ENCODE measurements at regions not wholly inside any gene's neighbourhood (a gene's known extent, or its start where the extent isn't known, plus 50 kb on each side); places are given as distances from the start of the nearest gene placed in this dataset.

- Histone ChIP-seq H3K4me1 (ENCODE audit: low read depth) (no peaks in the 10 kb centered on the region), H3K4me3 (no peak overlapping the region), H3K27me3 (no peaks in the 10 kb centered on the region), H3K9me3 (ENCODE audit: low read depth) (no peaks in the 10 kb centered on the region), H3K36me3 (no peaks in the 10 kb centered on the region), H3K27ac (no peak overlapping the region)
- no peak for TF ChIP-seq CTCF (IDR thresholded peaks at IDR 0.05; ENCODE audit: low read depth, low read length)
- DNase-seq (ENCODE audit: low read depth in 1 of 2, low spot score in 1 of 2): no peak
Measured at GRCh38 chr17:31731118-31731517, 127.9 kb downstream of the COPRS start.

- Histone ChIP-seq H3K9me3 (ENCODE audit: low read depth) (no peaks in the 10 kb centered on the region), H3K4me1 (ENCODE audit: low read depth) (no peaks in the 10 kb centered on the region), H3K27ac (no peak overlapping the region), H3K4me3 (no peak overlapping the region), H3K27me3 (no peaks in the 10 kb centered on the region), H3K36me3 (no peaks in the 10 kb centered on the region)
- TF ChIP-seq CTCF (IDR thresholded peaks at IDR 0.05; ENCODE audit: low read depth, low read length): no peak
- DNase-seq (ENCODE audit: low read depth in 1 of 2, low spot score in 1 of 2): no peak
Measured at GRCh38 chr17:31726980-31727427, 132.0 kb downstream of the COPRS start.

- TF ChIP-seq CTCF (IDR thresholded peaks at IDR 0.05; ENCODE audit: low read depth, low read length): no peak
- Histone ChIP-seq H3K9me3 (ENCODE audit: low read depth) (no peaks in the 10 kb centered on the region), H3K4me3 (no peak overlapping the region), H3K27me3 (no peaks in the 10 kb centered on the region), H3K4me1 (ENCODE audit: low read depth) (no peaks in the 10 kb centered on the region), H3K27ac (no peak overlapping the region), H3K36me3 (no peaks in the 10 kb centered on the region)
- DNase-seq (ENCODE audit: low read depth in 1 of 2, low spot score in 1 of 2): peak in 1 of 2 donors; percentile 50
Measured at GRCh38 chr17:31724619-31725018, 134.4 kb downstream of the COPRS start.

GRCh38 chr17:31724026-31724425, 135.0 kb downstream of the COPRS start:
- Histone ChIP-seq H3K27me3 (no peaks in the 10 kb centered on the region), H3K27ac (no peak overlapping the region), H3K4me1 (ENCODE audit: low read depth) (no peaks in the 10 kb centered on the region), H3K36me3 (no peaks in the 10 kb centered on the region), H3K4me3 (no peak overlapping the region), H3K9me3 (ENCODE audit: low read depth) (no peaks in the 10 kb centered on the region)
- DNase-seq (ENCODE audit: low read depth in 1 of 2, low spot score in 1 of 2): peak in 1 of 2 donors; percentile 84
- TF ChIP-seq CTCF (IDR thresholded peaks at IDR 0.05; ENCODE audit: low read depth, low read length): no peak

- no peaks in the 10 kb centered on the region for H3K27me3 ChIP-seq
- peak in 1 of 2 donors; percentile 53 for DNase-seq (ENCODE audit: low read depth in 1 of 2, low spot score in 1 of 2)
- no peak for TF ChIP-seq CTCF (IDR thresholded peaks at IDR 0.05; ENCODE audit: low read depth, low read length)
- no peak overlapping the region for H3K27ac ChIP-seq
- no peak overlapping the region for H3K4me3 ChIP-seq
- no peaks in the 10 kb centered on the region for H3K9me3 ChIP-seq (ENCODE audit: low read depth)
- H3K4me1 ChIP-seq (ENCODE audit: low read depth): no peaks in the 10 kb centered on the region
- H3K36me3 ChIP-seq: no peaks in the 10 kb centered on the region
Measured at GRCh38 chr17:31722251-31723056, 136.6 kb downstream of the COPRS start.

All from cardiac muscle cell (in vitro differentiated cells and primary cell).